ENCODE measurements at regions not wholly inside any gene's neighbourhood (a gene's known extent, or its start where the extent isn't known, plus 50 kb on each side); places are given as distances from the start of the nearest gene placed in this dataset.
A peak's percentile ranks its signal among the peaks of the same experiment; 100 is the strongest.
"Not testable (repeated sequence)": the region's sequence is repeated elsewhere in the genome, so short reads cannot be mapped to it uniquely, and the experiment has no call there.

DNA sequence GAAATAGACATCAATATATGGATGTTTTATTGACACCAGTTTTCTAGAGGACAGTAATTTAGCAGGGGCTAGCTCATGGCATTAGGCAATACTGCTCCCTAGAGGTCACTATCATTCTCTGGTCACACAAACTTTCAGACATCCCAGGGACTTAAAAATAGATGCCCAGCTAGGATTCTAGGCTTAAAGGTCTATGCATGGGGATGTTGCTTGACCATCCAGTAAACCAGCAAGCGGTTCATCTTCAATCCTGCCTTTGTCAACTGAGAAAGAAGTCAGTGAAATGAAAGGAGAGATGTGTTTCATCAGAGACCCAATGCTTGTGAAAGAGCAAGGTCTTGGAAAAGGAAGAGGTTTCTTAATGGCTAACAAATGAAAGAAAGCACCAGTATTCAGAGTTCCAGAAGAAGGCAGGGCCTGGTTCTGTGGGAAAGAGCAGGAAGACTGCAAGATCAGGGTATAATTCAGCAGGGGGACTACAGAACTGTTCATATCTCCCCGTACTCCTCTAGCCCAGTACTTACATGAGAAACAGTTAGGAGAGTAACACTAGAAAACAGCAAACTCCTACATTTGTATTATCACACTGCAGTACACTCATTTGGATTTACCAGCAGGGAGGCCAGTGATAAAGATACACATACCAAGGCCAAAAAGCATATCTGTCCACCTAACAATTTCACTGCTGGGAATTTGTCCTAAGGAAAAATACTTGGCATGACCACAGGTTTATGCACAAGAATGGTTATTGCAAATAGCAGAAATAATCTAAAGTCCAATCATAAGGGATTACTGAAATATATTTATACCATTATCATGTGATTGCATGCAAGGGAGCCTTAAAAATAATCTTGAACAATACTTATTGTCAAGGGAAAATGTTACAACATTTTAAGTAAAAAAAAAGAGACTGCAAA lies 151.4 kb upstream of the LAMA2 start:
- peak; percentile 2 for DNase-seq

DNA sequence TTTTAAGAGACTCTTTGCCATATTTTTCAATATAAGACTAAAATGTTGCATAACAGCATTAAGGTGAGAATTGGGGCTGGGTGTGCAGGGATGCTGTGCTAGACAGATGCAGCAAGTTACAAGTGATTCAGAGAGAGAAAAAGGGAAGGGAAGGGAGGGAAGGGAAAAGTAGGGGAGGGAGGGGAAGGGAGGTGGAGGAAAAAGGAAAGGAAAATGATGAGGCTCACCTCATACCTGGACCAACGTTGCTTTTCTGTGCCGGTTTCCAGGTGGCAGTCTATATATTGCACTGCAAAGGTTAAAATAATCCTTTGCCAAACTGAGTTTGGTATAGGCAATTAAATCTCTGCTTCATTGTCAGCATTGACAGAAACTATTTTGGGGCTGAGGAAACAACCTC lies 155.4 kb upstream of the LAMA2 start:
- DNase-seq, result no peak

DNA sequence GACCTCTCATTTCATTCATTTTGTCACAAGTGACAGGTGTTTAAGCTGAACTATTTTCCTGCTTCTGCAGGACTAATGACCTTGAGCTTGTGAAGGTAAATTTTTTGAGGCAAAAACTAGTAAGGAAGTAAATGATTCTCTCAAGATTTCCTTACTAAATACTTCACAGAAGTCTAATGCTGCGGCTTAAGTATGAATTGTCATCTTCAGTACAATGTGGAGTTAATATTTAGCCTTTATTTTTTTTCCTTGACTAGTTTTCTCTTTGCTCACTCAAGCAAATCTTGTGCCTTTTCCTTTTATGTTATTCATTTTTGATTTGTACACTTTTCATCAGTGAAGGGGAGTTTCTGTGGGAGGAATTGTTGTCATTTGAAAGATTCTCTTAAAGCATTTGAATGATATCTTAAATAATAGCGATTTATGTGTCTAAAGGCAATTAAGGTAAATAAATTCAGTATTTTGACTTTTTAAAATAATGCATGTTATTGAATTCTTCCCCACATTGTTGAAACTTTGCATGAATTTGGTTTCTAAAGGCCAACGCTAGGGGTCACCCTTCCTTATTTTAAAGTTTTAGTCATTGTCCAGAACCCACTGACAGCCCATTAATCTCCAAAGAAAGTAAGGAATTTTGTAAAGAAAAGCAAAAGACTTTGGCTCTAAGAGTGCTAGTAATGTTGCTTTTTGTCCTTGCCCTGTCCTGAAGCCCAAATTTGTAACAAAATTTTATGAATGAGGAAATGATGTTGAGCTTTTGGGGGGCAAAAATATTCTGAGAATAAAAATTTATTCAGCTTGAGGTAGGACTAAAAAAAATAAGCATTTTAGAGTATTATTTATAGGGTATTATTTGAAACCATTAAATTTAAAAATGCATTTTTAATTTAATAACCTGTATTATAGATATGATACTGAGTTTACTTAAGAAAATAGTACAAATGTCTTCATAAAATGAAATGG lies 157.4 kb upstream of the LAMA2 start:
- DNase-seq, result peak; percentile 21

DNA sequence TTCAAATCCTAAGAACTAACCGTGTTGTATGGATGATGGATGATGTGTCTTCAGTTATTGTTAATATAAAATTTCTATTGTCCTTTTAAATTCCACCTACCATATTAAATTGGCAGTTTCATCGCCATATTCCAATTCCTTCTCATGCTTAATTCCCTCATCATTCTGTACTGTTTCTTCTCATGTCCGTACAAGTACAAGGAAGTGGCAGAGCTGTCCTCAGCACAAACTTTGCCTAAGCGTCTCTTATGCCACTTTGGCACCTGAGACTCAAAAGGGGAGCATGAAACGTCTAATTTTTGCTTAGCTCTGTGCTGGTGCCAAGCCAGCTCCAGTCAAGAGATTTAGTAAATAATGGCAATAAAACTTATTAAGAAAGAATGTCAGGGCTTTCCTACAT lies 158.2 kb upstream of the LAMA2 start:
- no peak for DNase-seq

DNA sequence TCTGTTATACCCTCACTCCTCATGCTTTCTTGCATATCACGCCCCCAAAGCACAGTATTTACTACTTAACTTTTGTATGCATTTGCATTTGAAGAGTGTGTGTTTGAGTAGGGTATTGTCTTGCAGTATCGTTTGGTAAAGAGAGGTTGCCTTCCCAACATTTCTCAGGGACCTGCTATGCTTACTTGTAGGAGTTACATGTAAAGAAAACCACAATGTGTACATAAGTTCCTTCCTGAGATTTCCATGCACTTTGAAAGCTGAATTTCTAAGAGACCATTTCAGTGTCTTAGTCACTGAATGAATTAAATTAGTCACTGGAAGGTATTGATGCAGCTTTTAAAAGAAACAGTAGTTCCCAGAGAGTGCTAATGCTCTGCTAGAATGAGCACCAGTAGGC lies 159.3 kb upstream of the LAMA2 start:
- no peak for DNase-seq

DNA sequence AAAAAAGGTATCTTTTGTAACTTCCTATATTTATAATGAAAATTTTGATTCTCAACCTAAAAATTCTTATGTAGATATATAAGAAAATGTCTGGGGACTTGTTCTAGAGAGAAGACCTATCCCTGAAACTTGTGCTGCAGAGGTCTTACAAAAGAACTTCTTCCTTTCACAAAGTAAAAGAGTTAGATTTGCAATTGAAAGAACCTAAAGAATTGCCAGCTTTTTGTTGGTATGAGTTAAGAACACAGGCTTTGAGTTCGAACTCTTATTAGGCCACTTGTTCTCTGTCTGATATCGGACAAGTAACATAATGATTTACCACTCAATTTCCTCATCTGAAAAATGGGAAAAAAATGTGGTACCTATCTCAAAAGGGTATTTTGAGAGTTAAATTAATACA lies 162.0 kb upstream of the LAMA2 start:
- DNase-seq, result no peak

DNA sequence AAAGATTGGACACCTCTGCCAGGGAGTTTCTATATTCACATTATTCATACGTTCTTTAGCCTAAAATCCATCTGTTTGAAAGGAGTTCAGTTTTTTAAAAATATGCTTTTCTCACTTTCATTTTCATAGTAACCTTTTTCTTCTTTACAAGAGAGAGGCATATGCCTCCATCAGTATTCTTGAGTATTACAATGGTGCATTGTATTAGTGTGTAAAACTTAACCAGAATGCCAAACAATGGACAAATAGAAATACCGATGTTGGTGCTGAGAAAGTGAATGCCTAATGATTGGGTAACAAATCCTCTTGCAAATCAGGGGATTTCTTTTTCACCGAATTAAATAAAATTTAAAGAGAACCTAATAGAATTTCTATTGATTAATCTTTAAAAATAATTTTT lies 163.2 kb upstream of the LAMA2 start:
- DNase-seq, result no peak

DNA sequence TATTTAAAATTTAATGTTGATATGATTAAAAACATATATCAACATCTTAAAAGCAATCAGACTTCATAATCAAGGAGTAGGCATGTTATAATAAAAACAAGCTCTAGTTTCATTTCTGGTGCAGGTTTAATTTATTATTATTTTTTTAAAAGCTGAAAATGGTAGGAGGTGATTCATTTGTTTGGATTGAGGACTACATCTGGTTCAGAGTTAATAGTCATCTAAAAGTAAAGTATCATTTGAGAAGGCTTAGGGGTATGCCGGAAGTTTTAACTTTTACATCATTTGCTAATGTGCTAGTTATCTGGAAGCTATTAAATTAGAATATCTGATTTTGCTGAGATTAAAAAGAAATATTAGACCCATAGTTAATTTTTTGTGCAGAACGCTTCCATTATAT lies 169.5 kb upstream of the LAMA2 start:
- no peak for DNase-seq

DNA sequence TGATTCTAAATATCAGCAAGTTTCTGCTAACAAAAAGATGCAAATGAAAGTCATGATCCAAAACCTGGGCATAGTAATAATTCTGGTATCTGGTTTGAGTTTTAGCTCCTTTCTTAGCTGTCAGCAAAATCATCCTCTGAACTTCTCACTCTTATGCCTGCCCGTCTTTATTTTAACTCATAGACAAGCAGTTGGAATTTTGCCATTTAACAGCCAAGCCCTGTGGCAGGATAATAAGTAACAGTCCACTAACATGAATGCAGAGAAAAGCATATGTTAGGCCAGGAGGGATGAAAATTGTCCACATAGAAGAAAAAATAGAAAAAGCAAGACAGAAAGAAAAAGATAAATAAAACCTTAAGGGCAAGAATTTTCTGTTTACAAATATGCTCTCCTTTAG lies 170.0 kb upstream of the LAMA2 start:
- no peak for DNase-seq

DNA sequence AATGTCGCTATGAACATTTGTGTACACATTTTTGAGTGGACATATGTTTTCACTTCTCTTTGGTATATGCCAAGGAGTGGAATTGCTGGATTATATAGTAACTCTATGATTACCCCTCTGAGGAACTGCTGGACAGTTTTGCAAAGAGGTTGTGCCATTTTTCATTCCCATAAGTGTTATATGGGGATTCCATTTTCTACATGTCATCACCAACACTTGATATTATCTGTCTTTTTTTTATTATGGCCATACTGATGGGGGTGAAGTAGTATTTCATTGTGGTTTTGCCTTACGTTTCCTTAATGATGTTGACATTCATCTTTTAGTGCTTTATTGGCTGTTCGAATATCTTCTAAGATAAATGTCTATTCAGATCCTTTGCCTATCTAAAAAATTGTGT lies 171.8 kb upstream of the LAMA2 start:
- no peak for DNase-seq

DNA sequence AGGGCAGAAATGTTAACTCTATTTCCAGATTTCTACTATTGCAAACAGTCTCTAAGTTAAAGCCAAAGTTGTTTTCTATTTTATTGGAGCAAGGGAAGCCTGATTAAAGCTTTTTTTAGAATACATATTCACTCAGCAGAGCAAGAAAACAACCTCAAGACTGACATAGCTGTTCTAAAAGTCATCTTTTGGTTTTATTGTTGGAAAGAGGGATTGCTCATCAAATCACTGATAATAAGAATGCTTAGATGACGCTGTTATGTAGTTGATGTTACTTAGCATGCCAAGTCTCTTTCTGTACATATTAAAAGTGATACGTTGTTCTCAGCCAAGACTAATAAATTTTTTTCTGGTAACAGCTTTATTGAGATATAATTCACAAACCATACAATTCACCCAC lies 172.6 kb upstream of the LAMA2 start:
- no peak for DNase-seq

DNA sequence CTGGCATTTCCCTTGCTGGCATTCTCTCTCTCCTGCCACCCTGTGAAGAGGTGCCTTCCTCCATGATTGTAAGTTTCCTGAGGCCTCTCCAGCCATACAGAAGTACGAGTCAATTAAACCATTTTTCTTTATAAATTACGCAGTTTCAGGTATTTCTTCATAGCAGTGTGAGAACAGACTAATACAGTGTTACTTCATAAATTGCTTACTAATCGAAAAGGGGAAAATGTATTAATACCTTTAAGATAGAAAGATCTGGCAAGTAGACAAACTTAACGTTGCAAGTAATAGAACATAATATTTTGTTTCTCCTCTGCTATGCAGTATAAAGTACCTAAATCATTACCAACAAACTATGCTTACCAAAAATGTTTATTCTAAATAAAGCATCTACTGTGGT lies 178.3 kb upstream of the LAMA2 start:
- DNase-seq, result no peak

DNA sequence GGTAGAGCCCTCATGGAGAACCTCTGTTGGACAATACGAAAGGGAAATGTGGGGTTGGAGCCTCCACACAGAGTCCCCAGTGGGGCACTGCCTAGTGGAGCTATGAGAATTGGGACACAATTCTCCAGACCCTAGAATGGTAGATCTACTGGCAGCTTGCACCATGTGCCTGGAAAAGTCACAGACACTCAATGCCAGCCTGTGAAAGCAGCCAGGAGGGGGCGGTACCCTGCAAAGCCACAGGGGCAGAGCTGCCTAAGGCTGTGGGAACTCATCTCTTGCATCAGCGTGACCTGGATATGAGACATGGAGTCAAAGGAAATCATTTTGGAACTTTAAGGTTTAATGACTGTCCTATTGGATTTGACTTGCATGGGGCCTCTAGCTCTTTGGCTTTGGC lies 179.1 kb upstream of the LAMA2 start:
- DNase-seq, result not testable (repeated sequence)

DNA sequence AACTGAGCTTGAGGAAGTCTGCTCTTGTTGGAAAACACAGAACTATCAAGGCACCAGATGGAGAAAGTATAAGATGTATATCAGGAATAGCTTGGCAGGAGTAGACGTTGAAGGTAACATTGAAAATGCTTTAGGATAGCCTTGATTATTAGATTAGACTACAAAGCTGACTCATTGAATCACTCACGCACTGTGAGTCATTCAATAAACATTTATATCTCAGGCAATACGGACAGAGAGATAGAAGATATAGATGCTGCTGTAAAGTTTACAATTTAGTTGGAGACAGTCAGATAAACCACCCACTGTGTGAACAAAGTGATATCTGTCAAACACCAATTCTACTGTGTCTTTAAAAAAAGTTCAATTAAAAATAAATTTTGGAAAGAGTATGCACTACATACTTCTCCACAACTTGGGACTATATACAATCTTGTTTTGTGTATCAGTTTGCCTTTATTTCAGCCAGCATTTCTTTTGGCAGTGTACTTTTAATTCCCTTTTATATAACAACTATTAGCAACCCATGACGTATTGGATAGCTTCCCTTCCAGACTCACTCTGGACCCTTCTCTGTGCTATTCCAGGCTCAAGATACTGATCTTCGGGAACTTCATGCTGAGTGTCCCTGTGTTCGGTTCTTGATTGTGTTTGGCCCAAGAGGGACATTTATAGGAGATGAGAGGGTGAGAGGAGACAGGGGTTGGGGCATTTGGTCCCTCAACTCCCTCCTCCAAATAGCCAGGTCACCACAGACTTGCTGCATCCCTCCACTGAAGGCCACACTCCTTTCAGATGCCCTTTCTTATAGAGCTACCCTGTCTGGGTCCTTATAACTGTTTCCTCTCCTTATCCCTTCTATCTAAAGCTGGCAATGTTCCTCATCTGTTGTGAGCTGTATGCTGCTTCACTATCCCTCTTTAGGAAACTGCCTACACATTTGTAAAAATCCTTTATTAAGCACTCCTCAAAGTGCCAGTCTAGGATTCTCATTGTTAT lies 176.6 kb upstream of the PTPRK start:
- no peak for DNase-seq

DNA sequence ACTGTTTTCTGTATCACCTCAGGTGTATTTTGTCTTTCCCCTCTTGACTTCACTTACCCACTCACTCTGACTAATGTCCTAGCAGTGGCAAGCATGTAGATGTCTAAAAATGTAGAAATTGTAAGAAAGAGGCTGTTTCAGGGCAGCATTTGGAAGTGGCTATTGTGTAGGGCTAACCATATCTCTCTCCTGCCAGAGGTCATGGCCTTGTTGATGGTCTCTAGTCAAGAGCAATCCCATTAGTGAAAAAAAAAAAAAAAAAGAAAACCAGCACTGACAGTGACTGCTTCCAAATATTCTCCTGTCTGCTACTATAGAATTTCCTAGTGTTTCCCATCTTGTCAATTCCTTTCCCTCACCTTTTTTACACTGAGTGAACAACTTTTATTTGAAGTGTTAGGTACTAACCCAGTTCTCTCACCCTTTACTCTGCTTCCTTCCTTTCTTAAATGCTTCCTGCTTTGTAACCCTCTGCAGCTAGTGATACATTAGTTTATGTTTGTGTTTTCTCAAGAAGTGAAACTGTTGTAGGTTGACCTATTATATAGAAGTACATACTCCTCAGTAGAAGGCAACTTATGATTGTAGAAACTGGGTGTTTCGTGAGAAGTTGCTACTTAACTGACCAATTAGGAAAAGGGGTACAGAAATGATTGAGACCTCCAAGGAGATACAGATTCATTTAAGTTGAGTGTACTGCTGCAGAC lies 174.1 kb upstream of the PTPRK start:
- no peak for DNase-seq

DNA sequence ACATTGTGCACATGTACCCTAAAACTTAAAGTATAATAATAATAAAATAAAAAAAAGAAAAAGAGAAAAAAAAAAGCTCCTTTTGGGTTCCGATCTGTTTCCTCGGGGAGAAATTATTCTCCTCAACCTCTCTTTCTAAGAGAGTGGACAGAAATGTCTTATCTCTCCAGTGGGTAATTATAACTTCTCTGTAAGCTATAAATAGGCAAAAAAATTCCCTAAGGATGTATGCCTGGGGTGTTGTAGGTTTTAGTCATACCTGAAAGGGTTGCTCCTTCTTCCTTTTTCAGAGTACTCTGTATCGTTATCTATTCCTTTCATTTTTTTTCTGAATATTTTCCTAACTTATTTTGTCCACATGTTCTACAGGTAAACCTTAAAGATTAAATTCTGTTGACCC lies 169.7 kb upstream of the PTPRK start:
- DNase-seq, result no peak

DNA sequence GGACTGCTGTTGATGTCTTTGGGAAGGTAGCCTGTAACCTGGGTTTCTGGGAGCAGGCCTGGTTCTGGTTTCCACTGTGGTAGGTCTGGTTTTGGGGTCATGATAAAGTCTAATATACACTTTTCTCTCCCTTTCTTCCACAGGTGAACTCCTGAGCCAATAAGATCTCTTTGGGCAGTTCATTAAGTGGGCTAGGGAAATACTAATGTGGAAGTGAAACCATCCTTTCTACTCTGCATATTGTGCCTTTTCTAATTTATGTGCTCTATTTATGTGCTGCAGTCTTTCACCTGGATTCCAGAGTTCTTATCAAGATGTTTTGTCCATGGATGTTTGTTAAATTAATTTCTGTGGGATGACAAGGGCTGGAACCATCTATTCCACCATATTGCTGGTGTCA lies 165.7 kb upstream of the PTPRK start:
- no peak for DNase-seq

DNA sequence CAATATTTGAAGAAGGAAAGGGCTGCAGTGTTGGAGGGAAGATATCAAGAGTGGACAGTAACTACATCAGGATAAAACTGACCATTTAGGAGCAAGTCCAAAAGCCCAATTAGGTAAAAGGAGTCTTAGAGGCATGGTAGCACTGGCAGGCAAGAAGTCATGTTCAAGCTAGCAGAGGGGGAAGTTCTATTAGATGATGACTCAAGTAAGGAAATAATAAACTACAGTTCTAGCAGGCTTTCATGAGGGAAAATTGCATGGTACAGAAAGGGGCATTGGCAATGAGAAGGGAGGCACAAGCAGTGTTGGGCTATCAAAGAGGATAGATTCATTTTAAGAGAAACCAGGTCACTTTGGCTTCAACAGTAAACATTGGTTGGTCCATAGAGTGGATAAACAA lies 156.1 kb upstream of the PTPRK start:
- DNase-seq, result no peak

DNA sequence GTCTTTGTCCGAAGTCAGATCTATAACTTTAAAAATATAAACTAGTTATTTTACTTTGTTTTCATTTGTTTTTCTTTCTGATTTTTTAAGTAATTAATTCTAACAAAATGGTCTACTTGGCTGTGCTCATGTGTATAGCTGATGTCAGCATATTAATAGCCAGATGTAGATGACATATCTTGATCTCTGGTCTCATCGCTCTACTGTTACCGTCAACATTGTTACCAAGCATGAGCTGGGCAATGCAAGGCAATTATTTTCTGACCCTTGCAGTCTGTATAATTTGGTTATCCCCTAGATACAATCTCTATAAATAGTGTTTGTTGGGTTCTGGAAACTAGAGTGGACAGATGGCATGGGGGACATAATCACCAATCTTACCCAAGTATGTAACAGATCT lies 151.6 kb upstream of the PTPRK start:
- DNase-seq, result no peak

DNA sequence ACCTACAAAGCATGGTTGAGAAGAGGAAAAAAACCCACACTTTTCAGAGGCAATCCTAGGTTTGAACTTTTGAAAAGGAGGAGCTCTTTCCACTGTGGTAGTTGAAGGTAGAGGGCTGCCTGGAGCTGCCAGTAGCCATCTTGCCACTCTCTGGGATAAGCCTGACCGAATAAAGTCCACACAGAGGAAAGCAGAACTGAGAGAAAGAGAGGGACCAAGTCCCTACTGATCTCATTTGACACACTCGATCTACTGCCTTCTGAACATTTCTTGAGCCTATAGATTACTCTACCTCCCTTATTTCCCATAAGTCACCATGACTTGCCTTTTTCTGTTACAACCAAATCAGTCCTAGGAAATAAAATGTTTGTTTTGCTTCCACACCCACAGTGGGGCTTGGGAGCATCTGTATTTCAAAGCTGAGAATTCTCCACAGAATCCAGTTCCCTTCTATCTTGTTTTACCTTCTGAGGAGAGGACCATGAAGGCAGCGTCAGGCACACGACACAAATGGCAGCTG lies 147.0 kb upstream of the PTPRK start:
- DNase-seq, result no peak

DNA sequence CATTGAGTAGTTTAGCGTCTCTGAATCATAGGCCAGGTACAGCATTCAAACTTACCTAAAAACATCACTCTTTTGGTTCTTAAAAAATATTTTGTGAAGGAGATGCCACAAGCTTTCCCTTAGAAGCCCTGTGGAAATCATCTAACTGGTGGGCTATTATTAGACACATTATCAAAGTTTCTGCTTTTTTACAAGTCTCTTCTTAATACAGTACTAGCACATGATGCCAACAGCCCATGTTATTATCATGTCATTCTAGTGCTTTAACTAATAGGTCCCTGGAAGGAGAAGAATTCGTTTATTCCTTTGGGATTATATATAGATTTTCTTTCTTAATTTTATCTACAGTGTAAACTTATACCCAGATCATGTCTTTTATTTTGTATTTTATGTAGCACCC lies 146.0 kb upstream of the PTPRK start:
- DNase-seq, result no peak

DNA sequence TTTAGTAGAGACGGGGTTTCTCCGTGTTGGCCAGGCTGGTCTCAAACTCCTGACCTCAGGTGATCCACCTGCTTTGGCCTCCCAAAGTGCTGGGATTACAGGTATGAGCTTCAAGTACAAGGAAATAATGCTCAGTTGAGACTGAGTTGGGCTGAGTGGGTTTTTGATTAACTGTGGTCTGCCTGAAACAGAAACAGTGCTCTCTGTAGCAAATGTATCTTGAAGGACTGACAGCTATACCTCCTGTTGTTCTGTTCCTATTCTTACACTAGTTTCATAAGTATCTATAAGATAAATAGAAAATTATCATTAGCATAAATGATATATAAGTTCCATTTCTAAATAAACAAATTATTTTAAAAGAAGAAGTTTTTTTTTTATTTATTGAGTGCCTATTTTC lies 142.8 kb upstream of the PTPRK start:
- no peak for DNase-seq

Measured in CD4-positive, alpha-beta T cell treated with Interleukin-6 for 4 hours (primary cell).